PC-3 (cell line): ENCODE measurements at regions not wholly inside any gene's neighbourhood (a gene's known extent, or its start where the extent isn't known, plus 50 kb on each side); places are given as distances from the start of the nearest gene placed in this dataset.

Source experiments
- ATAC-seq: fragments of 200-7000 bp; cut with Tn5 transposase; 2 replicates; pipeline ENCODE4 v1.9.1; 2020; ENCODE audit warnings: mild to moderate bottlenecking, moderate library complexity
- BruUV-seq: library from RNA; stranded (reverse); fragments of 400-500 nt; replicated peaks from 2 replicates; lab custom pipeline; 2021; lab: Mats Ljungman, UMichigan
- CTCF ChIA-PET: fragments of 300-600 bp; sonication (Branson Sonifier 250); formaldehyde crosslinking; loops from one replicate; lab custom pipeline; 2022; ENCODE audit warnings: antibody characterized with exemption; lab: Charles Lee
- POLR2A ChIA-PET: fragments of 300-600 bp; sonication (Branson Sonifier 250); formaldehyde crosslinking; loops from one replicate; lab custom pipeline; 2022; ENCODE audit warnings: antibody characterized with exemption; ENCODE audit not compliant: unreplicated experiment; lab: Charles Lee
- DNase-seq: peaks from one replicate; pipeline ENCODE4 v3.0.0-alpha.2; 2015
- H2AFZ ChIP-seq: fragments of 300-600 bp; sonication (generic); 2 replicates; pipeline ENCODE4 v1.6.0; 2016; ENCODE audit warnings: antibody characterized with exemption, low read length
- H3F3A ChIP-seq: fragments of 300-600 bp; sonication (generic); one replicate; pipeline ENCODE4 v1.6.0; 2017; ENCODE audit warnings: antibody characterized with exemption, low read length, control low read depth, mild to moderate bottlenecking; ENCODE audit not compliant: unreplicated experiment
- H3K27ac ChIP-seq: fragments of 300-600 bp; sonication (generic); 2 replicates; pipeline ENCODE4 v1.5.1; 2016; ENCODE audit warnings: mild to moderate bottlenecking, low read length
- H3K27me3 ChIP-seq: fragments of 300-600 bp; sonication (generic); 2 replicates; pipeline ENCODE4 v1.6.1; 2016; ENCODE audit warnings: low read length, mixed read lengths
- H3K36me3 ChIP-seq: fragments of 300-600 bp; sonication (generic); 2 replicates; pipeline ENCODE4 v1.6.1; 2016; ENCODE audit warnings: low read depth, mixed run types, low read length, mixed read lengths
- H3K4me1 ChIP-seq: fragments of 300-600 bp; sonication (generic); 2 replicates; pipeline ENCODE4 v1.5.1; 2016; ENCODE audit warnings: low read length; ENCODE audit not compliant: insufficient read depth
- H3K4me2 ChIP-seq: fragments of 300-600 bp; sonication (generic); 2 replicates; pipeline ENCODE4 v1.6.0; 2016; ENCODE audit warnings: low read length
- H3K4me3 ChIP-seq: fragments of 300-600 bp; sonication (generic); 2 replicates; pipeline ENCODE4 v1.5.1; 2016; ENCODE audit warnings: mild to moderate bottlenecking, low read length, mixed read lengths
- H3K79me2 ChIP-seq: fragments of 300-600 bp; sonication (generic); 2 replicates; pipeline ENCODE4 v1.6.1; 2017; ENCODE audit warnings: low read length, mixed read lengths
- H3K9ac ChIP-seq: fragments of 300-600 bp; sonication (generic); 2 replicates; pipeline ENCODE4 v1.6.0; 2016; ENCODE audit warnings: mild to moderate bottlenecking, low read length
- H3K9me2 ChIP-seq: fragments of 300-600 bp; sonication (generic); replicated peaks from 2 replicates; pipeline ENCODE4 v1.6.1; 2016; ENCODE audit warnings: mixed run types, low read length, mixed read lengths
- H3K9me3 ChIP-seq: fragments of 300-600 bp; sonication (generic); 2 replicates; pipeline ENCODE4 v1.6.1; 2016; ENCODE audit warnings: low read length, mixed read lengths
- H4K20me1 ChIP-seq: fragments of 300-600 bp; sonication (generic); 2 replicates; pipeline ENCODE4 v1.6.1; 2016; ENCODE audit warnings: low read length, mixed read lengths
- EZH2 ChIP-seq: fragments of 300-600 bp; sonication (generic); IDR thresholded peaks from one replicate; pipeline ENCODE4 v1.6.1; 2017; ENCODE audit warnings: antibody characterized with exemption, mild to moderate bottlenecking, low read length; ENCODE audit not compliant: unreplicated experiment
- EZH2phosphoT487 ChIP-seq: fragments of 300-600 bp; sonication (generic); IDR thresholded peaks from 2 replicates; pipeline ENCODE4 v1.6.1; 2018; ENCODE audit warnings: mild to moderate bottlenecking, antibody characterized with exemption, low read length, borderline replicate concordance
- intact Hi-C: fragments of 100-400 bp; cut with micrococcal nuclease; formaldehyde crosslinking; loops from 2 replicates; pipeline ENCODE4 v1.9.0; 2023
- TF ChIP-seq, protein P1 (sequence below): fragments of 300-600 bp; sonication (generic); conservative IDR thresholded peaks from 2 replicates; pipeline ENCODE4 v1.5.1; 2017; ENCODE audit warnings: antibody characterized with exemption, low read depth, mild to moderate bottlenecking, low read length

DNA sequence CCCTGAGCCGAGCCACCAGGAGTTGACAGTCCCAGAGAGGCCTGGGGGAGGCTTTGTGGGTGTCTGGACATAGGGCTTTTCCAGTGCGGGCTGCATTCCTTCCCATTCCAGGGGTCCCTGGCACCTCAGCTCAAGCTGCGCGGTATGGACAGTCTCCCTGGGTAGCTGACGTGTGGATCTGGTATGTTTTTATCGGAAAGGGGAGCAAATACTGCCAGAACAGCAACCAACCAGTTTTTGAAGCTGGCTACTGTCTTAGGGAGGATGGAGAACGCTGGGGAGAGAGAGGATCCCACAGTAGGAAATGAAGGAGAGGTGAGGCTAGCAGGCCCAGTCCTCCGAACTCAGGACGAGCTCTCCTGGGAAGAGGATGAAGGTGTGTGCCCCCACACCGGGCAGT lies 103.8 kb upstream of the APCDD1 start:
- DNase-seq (no peak), ATAC-seq (no peak)
- no peaks in the 10 kb centered on the region for H4K20me1 ChIP-seq
- no peaks in the 10 kb centered on the region for H3K36me3 ChIP-seq
- ChIA-PET CTCF (no interaction called here), POLR2A (no interaction called here)
- H3K9ac ChIP-seq: no peak overlapping the region
- no peaks in the 10 kb centered on the region for H3K79me2 ChIP-seq
- TF ChIP-seq EZH2phosphoT487 (no peak), EZH2 (no peak)
- TF ChIP-seq, protein P1, sequence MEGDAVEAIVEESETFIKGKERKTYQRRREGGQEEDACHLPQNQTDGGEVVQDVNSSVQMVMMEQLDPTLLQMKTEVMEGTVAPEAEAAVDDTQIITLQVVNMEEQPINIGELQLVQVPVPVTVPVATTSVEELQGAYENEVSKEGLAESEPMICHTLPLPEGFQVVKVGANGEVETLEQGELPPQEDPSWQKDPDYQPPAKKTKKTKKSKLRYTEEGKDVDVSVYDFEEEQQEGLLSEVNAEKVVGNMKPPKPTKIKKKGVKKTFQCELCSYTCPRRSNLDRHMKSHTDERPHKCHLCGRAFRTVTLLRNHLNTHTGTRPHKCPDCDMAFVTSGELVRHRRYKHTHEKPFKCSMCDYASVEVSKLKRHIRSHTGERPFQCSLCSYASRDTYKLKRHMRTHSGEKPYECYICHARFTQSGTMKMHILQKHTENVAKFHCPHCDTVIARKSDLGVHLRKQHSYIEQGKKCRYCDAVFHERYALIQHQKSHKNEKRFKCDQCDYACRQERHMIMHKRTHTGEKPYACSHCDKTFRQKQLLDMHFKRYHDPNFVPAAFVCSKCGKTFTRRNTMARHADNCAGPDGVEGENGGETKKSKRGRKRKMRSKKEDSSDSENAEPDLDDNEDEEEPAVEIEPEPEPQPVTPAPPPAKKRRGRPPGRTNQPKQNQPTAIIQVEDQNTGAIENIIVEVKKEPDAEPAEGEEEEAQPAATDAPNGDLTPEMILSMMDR: no peak
- intact Hi-C loops: no loop called here
- no peak overlapping the region for H3K4me2 ChIP-seq
- H3F3A ChIP-seq: no peaks in the 10 kb centered on the region
- no peaks in the 10 kb centered on the region for H3K9me2 ChIP-seq
- no peaks in the 10 kb centered on the region for H3K4me1 ChIP-seq
- no TSS peak for BruUV-seq
- H3K4me3 ChIP-seq: no peak overlapping the region
- no peak overlapping the region for H3K27ac ChIP-seq
- no peaks in the 10 kb centered on the region for H3K9me3 ChIP-seq
- H3K27me3 ChIP-seq: peaks cover 91% of the 10 kb centered on the region
- H2AFZ ChIP-seq: no peak overlapping the region

DNA sequence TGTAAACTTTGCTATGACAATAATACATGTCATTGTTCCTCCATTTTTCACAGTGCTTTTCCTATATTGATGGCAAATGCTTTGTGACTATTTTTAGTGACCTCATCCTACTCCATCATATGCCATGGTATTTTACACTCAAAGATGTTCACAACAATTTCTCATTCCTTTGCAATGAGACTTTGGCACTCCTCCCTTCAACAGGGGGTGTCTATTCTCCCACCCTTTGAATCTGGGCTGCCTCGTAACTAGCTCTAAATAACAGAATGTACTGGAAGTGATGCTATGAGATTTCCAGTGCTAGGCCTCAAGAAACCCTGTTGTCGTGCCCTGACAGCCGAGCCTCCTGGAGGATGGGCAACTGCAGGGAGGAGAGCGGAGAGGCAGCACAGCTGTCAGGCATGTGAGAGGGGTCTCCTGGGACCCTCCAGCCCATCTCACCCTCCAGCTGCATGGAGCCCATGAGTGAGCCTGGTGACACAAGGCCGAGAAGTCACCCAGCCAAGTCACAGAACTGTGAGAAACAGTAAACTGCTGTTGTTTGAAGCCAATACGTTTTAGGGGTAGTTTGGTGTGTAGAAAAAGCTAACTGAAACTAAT lies 103.1 kb upstream of the APCDD1 start:
- DNase-seq: no peak
- Histone ChIP-seq H3K27ac (no peak overlapping the region), H3K36me3 (no peaks in the 10 kb centered on the region), H3K9ac (no peak overlapping the region), H3K27me3 (peaks cover 91% of the 10 kb centered on the region), H3K9me3 (0 out of 2 replicates have a peak, but pooled peaks cover 3% of the 10 kb centered on the region), H3F3A (no peaks in the 10 kb centered on the region), H3K4me2 (no peak overlapping the region), H3K9me2 (no peaks in the 10 kb centered on the region), H3K79me2 (no peaks in the 10 kb centered on the region), H4K20me1 (no peaks in the 10 kb centered on the region), H3K4me1 (no peaks in the 10 kb centered on the region), H2AFZ (no peak overlapping the region), H3K4me3 (no peak overlapping the region)
- no TSS peak for BruUV-seq
- no peak for TF ChIP-seq EZH2
- no peak for TF ChIP-seq EZH2phosphoT487
- TF ChIP-seq, protein P1: no peak
- ChIA-PET POLR2A (no interaction called here), CTCF (no interaction called here)
- no peak for ATAC-seq
- intact Hi-C loops: no loop called here

DNA sequence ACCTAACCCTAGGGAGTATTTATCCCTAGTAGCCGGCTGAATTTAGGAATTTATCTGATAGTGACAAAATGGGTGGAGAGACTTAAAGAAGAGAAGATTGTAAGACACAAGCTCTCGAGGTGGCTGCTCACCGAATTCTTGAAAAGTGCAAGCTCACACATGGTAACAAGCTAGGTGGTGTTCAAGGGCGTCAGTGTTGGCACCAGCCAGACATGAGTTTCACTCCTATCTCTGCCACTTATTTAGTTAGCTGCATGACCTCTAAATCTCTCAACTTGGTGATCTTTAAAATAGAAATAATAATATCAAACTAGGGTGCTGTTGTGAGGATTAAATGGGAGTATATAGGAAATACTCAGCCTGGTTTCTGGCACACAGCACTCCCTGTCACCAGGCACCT lies 102.6 kb upstream of the APCDD1 start:
- Histone ChIP-seq H3K9me2 (no peaks in the 10 kb centered on the region), H3K79me2 (no peaks in the 10 kb centered on the region), H3K4me1 (no peaks in the 10 kb centered on the region), H3F3A (no peaks in the 10 kb centered on the region), H4K20me1 (no peaks in the 10 kb centered on the region), H3K36me3 (no peaks in the 10 kb centered on the region), H3K9me3 (0 out of 2 replicates have a peak, but pooled peaks cover 3% of the 10 kb centered on the region), H3K4me3 (no peak overlapping the region), H3K4me2 (no peak overlapping the region), H3K27ac (no peak overlapping the region), H3K9ac (no peak overlapping the region), H3K27me3 (peaks cover 86% of the 10 kb centered on the region), H2AFZ (no peak overlapping the region)
- intact Hi-C loops: no loop called here
- POLR2A ChIA-PET: no interaction called here
- DNase-seq (no peak), ATAC-seq (no peak)
- CTCF ChIA-PET: no interaction called here
- BruUV-seq: no TSS peak
- TF ChIP-seq, protein P1: no peak
- TF ChIP-seq EZH2: no peak
- no peak for TF ChIP-seq EZH2phosphoT487
